ENCODE measurements at regions not wholly inside any gene's neighbourhood (a gene's known extent, or its start where the extent isn't known, plus 50 kb on each side); places are given as distances from the start of the nearest gene placed in this dataset.

GRCh38 chr5:67934976-67935375 is 280.6 kb upstream of the PIK3R1 start:
- dilution Hi-C loops (cut with MboI; ENCODE audit: extremely low pct_ligation_motif_present, low sequenced_read_pairs): no loop called here
- Histone ChIP-seq H3K4me3 (ENCODE audit: control insufficient read depth in 2 of 3, extremely low read depth in 1 of 3, insufficient read depth in 2 of 3, low read depth in 1 of 3, low read length in 3 of 3) (no peak overlapping the region), H3K9me3 (ENCODE audit: control insufficient read depth, low read depth, low read length) (no peaks in the 10 kb centered on the region), H3K4me2 (ENCODE audit: control insufficient read depth, extremely low read depth, insufficient read depth, low read depth, low read length) (no peak overlapping the region), H3K36me3 (ENCODE audit: control insufficient read depth in 2 of 2, extremely low read depth in 1 of 2, insufficient read depth in 2 of 2, low read length in 2 of 2) (no peaks in the 10 kb centered on the region), H3K27ac (ENCODE audit: control insufficient read depth, insufficient read depth, low read length) (no peak overlapping the region), H4K20me1 (ENCODE audit: control insufficient read depth, extremely low read depth, insufficient read depth, low read length) (no peaks in the 10 kb centered on the region), H3K4me1 (ENCODE audit: control insufficient read depth, extremely low read depth, insufficient read depth, low read length) (no peaks in the 10 kb centered on the region), H3K9ac (ENCODE audit: control insufficient read depth, extremely low read depth, insufficient read depth, low read length) (no peak overlapping the region), H3K27me3 (ENCODE audit: control insufficient read depth, extremely low read depth, insufficient read depth, low read length) (no peaks in the 10 kb centered on the region), H2AFZ (ENCODE audit: control insufficient read depth, low read length) (no peak overlapping the region), H3K79me2 (ENCODE audit: control insufficient read depth, insufficient read depth, low read length) (no peaks in the 10 kb centered on the region), H3K9me1 (ENCODE audit: control insufficient read depth, extremely low read depth, insufficient read depth, low read length) (no peaks in the 10 kb centered on the region)
- DNase-seq (ENCODE audit: low read depth, low spot score): no peak
- no peak for FAIRE-seq
- TF ChIP-seq EZH2 (IDR thresholded peaks at IDR 0.05; ENCODE audit: low read length) (no peak), CTCF (optimal IDR thresholded peaks at IDR 0.05 in 1 of 3, IDR thresholded peaks at IDR 0.05 in 1 of 3, conservative IDR thresholded peaks at IDR 0.05 in 1 of 3; ENCODE audit: extremely low read depth in 1 of 3, insufficient read depth in 2 of 3, low read length in 3 of 3) (no peak)

GRCh38 chr5:67925511-67925910 is 290.0 kb upstream of the PIK3R1 start:
- Histone ChIP-seq H3K4me3 (ENCODE audit: control insufficient read depth in 2 of 3, extremely low read depth in 1 of 3, insufficient read depth in 2 of 3, low read depth in 1 of 3, low read length in 3 of 3) (no peak overlapping the region), H3K9me1 (ENCODE audit: control insufficient read depth, extremely low read depth, insufficient read depth, low read length) (no peaks in the 10 kb centered on the region), H3K36me3 (ENCODE audit: control insufficient read depth in 2 of 2, extremely low read depth in 1 of 2, insufficient read depth in 2 of 2, low read length in 2 of 2) (no peaks in the 10 kb centered on the region), H3K27ac (ENCODE audit: control insufficient read depth, insufficient read depth, low read length) (no peak overlapping the region), H3K79me2 (ENCODE audit: control insufficient read depth, insufficient read depth, low read length) (no peaks in the 10 kb centered on the region), H3K9me3 (ENCODE audit: control insufficient read depth, low read depth, low read length) (no peaks in the 10 kb centered on the region), H3K4me1 (ENCODE audit: control insufficient read depth, extremely low read depth, insufficient read depth, low read length) (no peaks in the 10 kb centered on the region), H3K4me2 (ENCODE audit: control insufficient read depth, extremely low read depth, insufficient read depth, low read depth, low read length) (no peak overlapping the region), H4K20me1 (ENCODE audit: control insufficient read depth, extremely low read depth, insufficient read depth, low read length) (no peaks in the 10 kb centered on the region), H2AFZ (ENCODE audit: control insufficient read depth, low read length) (no peak overlapping the region), H3K27me3 (ENCODE audit: control insufficient read depth, extremely low read depth, insufficient read depth, low read length) (no peaks in the 10 kb centered on the region), H3K9ac (ENCODE audit: control insufficient read depth, extremely low read depth, insufficient read depth, low read length) (no peak overlapping the region)
- dilution Hi-C loops (cut with MboI; ENCODE audit: extremely low pct_ligation_motif_present, low sequenced_read_pairs): no loop called here
- FAIRE-seq: no peak
- no peak for TF ChIP-seq EZH2 (IDR thresholded peaks at IDR 0.05; ENCODE audit: low read length)
- TF ChIP-seq CTCF (optimal IDR thresholded peaks at IDR 0.05 in 1 of 3, IDR thresholded peaks at IDR 0.05 in 1 of 3, conservative IDR thresholded peaks at IDR 0.05 in 1 of 3; ENCODE audit: extremely low read depth in 1 of 3, insufficient read depth in 2 of 3, low read length in 3 of 3): no peak
- DNase-seq (ENCODE audit: low read depth, low spot score): no peak
